Trophoblast cell (in vitro differentiated cells and primary cell): ENCODE measurements at regions not wholly inside any gene's neighbourhood (a gene's known extent, or its start where the extent isn't known, plus 50 kb on each side); places are given as distances from the start of the nearest gene placed in this dataset.

Source experiments
- DNase-seq, 2 donors: peaks; one replicate each; pipeline ENCODE4 v3.0.0-alpha.2; 2016
- H2AFZ ChIP-seq: 2 replicates; pipeline ENCODE4 v1.6.1; 2013; ENCODE audit warnings: low read length, moderate library complexity, mild to moderate bottlenecking; ENCODE audit not compliant: insufficient read depth, poor library complexity
- H2AK5ac ChIP-seq: 2 replicates; pipeline ENCODE4 v1.6.1; 2013; ENCODE audit warnings: mild to moderate bottlenecking, low read length
- H2BK120ac ChIP-seq: 2 replicates; pipeline ENCODE4 v1.6.1; 2013; ENCODE audit warnings: low read length, mild to moderate bottlenecking, moderate library complexity; ENCODE audit not compliant: insufficient read depth, poor library complexity
- H2BK12ac ChIP-seq: 2 replicates; pipeline ENCODE4 v1.6.1; 2013; ENCODE audit warnings: mild to moderate bottlenecking, low read length, moderate library complexity
- H2BK5ac ChIP-seq: 2 replicates; pipeline ENCODE4 v1.6.1; 2013; ENCODE audit warnings: low read length, low read depth, moderate library complexity, mild to moderate bottlenecking; ENCODE audit not compliant: poor library complexity
- H3K14ac ChIP-seq: 2 replicates; pipeline ENCODE4 v1.6.1; 2013; ENCODE audit warnings: mild to moderate bottlenecking, low read length
- H3K18ac ChIP-seq: 2 replicates; pipeline ENCODE4 v1.6.1; 2013; ENCODE audit warnings: mild to moderate bottlenecking, low read length
- H3K23ac ChIP-seq: 2 replicates; pipeline ENCODE4 v1.6.1; 2013; ENCODE audit warnings: low read length
- H3K27ac ChIP-seq: 2 replicates; pipeline ENCODE4 v1.5.1; 2013; ENCODE audit warnings: low read depth, mild to moderate bottlenecking, inconsistent platforms, low read length, moderate library complexity
- H3K27me3 ChIP-seq: 2 replicates; pipeline ENCODE4 v1.6.1; 2013; ENCODE audit warnings: inconsistent platforms, mild to moderate bottlenecking, low read length, moderate library complexity; ENCODE audit not compliant: insufficient read depth
- H3K36me3 ChIP-seq, 2 experiments: 1 replicate in 1 of 2; 2 replicates in 1 of 2; pipeline ENCODE4 v1.6.1; 2013; ENCODE audit warnings: low read length in 2 of 2, mild to moderate bottlenecking in 2 of 2, moderate library complexity in 1 of 2; ENCODE audit not compliant: insufficient read depth in 2 of 2, control insufficient read depth in 1 of 2
- H3K4ac ChIP-seq: 2 replicates; pipeline ENCODE4 v1.6.1; 2013; ENCODE audit warnings: low read depth, mild to moderate bottlenecking, low read length, moderate library complexity
- H3K4me1 ChIP-seq, 2 experiments: 1 replicate in 1 of 2; 2 replicates in 1 of 2; pipeline ENCODE4 v1.6.1; 2013; ENCODE audit warnings: low read length in 2 of 2, mild to moderate bottlenecking in 2 of 2, moderate library complexity in 1 of 2; ENCODE audit not compliant: insufficient read depth in 2 of 2, control insufficient read depth in 1 of 2
- H3K4me2 ChIP-seq: 2 replicates; pipeline ENCODE4 v1.6.1; 2013; ENCODE audit warnings: inconsistent platforms, mild to moderate bottlenecking, low read length, moderate library complexity
- H3K4me3 ChIP-seq: 2 replicates; pipeline ENCODE4 v1.5.1; 2013; ENCODE audit warnings: mild to moderate bottlenecking, low read depth, low read length, inconsistent platforms
- H3K79me1 ChIP-seq: one replicate; pipeline ENCODE4 v1.6.1; 2013; ENCODE audit warnings: low read length
- H3K79me2 ChIP-seq: 2 replicates; pipeline ENCODE4 v1.6.1; 2013; ENCODE audit warnings: low read length, mild to moderate bottlenecking; ENCODE audit not compliant: control insufficient read depth, insufficient read depth, poor library complexity
- H3K9ac ChIP-seq: 2 replicates; pipeline ENCODE4 v1.6.1; 2013; ENCODE audit warnings: mild to moderate bottlenecking, low read length
- H3K9me3 ChIP-seq: 2 replicates; pipeline ENCODE4 v1.6.1; 2013; ENCODE audit warnings: low read depth, mild to moderate bottlenecking, control low read depth, inconsistent platforms, low read length; ENCODE audit not compliant: insufficient read depth
- H4K12ac ChIP-seq: 2 replicates; pipeline ENCODE4 v1.6.1; 2013; ENCODE audit warnings: low read depth, mild to moderate bottlenecking, low read length, moderate library complexity
- H4K8ac ChIP-seq: 2 replicates; pipeline ENCODE4 v1.6.1; 2013; ENCODE audit warnings: low read depth, mild to moderate bottlenecking, low read length, moderate library complexity
- H4K91ac ChIP-seq: one replicate; pipeline ENCODE4 v1.6.1; 2013; ENCODE audit warnings: low read depth, mild to moderate bottlenecking, low read length, moderate library complexity
- WGBS: extraction: QIAGEN DNeasy Blood & Tissue Kit; methylation state at CpG from one replicate; pipeline ENCODE4 v1.1.7; 2013; ENCODE audit warnings: missing lambda C conversion rate; ENCODE audit not compliant: insufficient read length, insufficient coverage; ENCODE audit errors: extremely low coverage; 5-methylcytosine and 5-hydroxymethylcytosine counted together

GRCh38 chr12:90280564-90281058 lies 572.0 kb upstream of the ATP2B1 start:
- H3K9ac ChIP-seq: no peak overlapping the region
- H4K91ac ChIP-seq: no peak overlapping the region
- no peak overlapping the region for H2AK5ac ChIP-seq
- no CpG with 5 or more reads among the region's 1 CpG for WGBS
- H3K4me1 ChIP-seq: no peaks in the 10 kb centered on the region
- no peak overlapping the region for H2BK5ac ChIP-seq
- H4K8ac ChIP-seq: no peak overlapping the region
- H3K18ac ChIP-seq: no peak overlapping the region
- no peaks in the 10 kb centered on the region for H3K79me1 ChIP-seq
- no peak overlapping the region for H2BK120ac ChIP-seq
- no peaks in the 10 kb centered on the region for H3K27me3 ChIP-seq
- H3K4me3 ChIP-seq: no peak overlapping the region
- no peaks in the 10 kb centered on the region for H3K79me2 ChIP-seq
- H3K9me3 ChIP-seq: peaks cover 6% of the 10 kb centered on the region
- H3K23ac ChIP-seq: no peak overlapping the region
- no peak overlapping the region for H2AFZ ChIP-seq
- peaks cover 0 to 5% of the 10 kb centered on the region in 2 experiments for H3K36me3 ChIP-seq
- H3K4ac ChIP-seq: no peak overlapping the region
- peak in 1 of 2 donors; percentile 2 for DNase-seq
- no peak overlapping the region for H4K12ac ChIP-seq
- no peak overlapping the region for H2BK12ac ChIP-seq
- no peak overlapping the region for H3K27ac ChIP-seq
- no peak overlapping the region for H3K14ac ChIP-seq
- H3K4me2 ChIP-seq: no peak overlapping the region

- Histone ChIP-seq H2AFZ (no peak overlapping the region), H2AK5ac (no peak overlapping the region), H3K27me3 (no peaks in the 10 kb centered on the region), H3K4me1 (no peaks in the 10 kb centered on the region), H2BK5ac (no peak overlapping the region), H2BK12ac (no peak overlapping the region), H3K9me3 (peaks cover 6% of the 10 kb centered on the region), H3K9ac (no peak overlapping the region), H3K18ac (no peak overlapping the region), H3K4ac (no peak overlapping the region), H3K36me3 (peaks cover 0 to 5% of the 10 kb centered on the region in 2 experiments), H3K79me2 (no peaks in the 10 kb centered on the region), H3K4me2 (no peak overlapping the region), H3K27ac (no peak overlapping the region), H4K91ac (no peak overlapping the region), H2BK120ac (no peak overlapping the region), H3K23ac (no peak overlapping the region), H4K8ac (no peak overlapping the region), H3K14ac (no peak overlapping the region), H4K12ac (no peak overlapping the region), H3K79me1 (no peaks in the 10 kb centered on the region), H3K4me3 (no peak overlapping the region)
- no CpG with 5 or more reads among the region's 1 CpG for WGBS
- no peak for DNase-seq
Observed at GRCh38 chr12:90280033-90280432, 571.4 kb upstream of the ATP2B1 start.

- no peak overlapping the region for H3K4me3 ChIP-seq
- no peak overlapping the region for H4K91ac ChIP-seq
- no peak overlapping the region for H3K4ac ChIP-seq
- H4K12ac ChIP-seq: no peak overlapping the region
- no peaks in the 10 kb centered on the region for H3K4me1 ChIP-seq
- H2AK5ac ChIP-seq: no peak overlapping the region
- no peak overlapping the region for H3K14ac ChIP-seq
- no peak overlapping the region for H2BK12ac ChIP-seq
- DNase-seq: no peak
- no peak overlapping the region for H3K18ac ChIP-seq
- H3K9me3 ChIP-seq: no peaks in the 10 kb centered on the region
- no peaks in the 10 kb centered on the region for H3K27me3 ChIP-seq
- H3K27ac ChIP-seq: no peak overlapping the region
- H2AFZ ChIP-seq: no peak overlapping the region
- H3K9ac ChIP-seq: no peak overlapping the region
- no peak overlapping the region for H2BK5ac ChIP-seq
- H4K8ac ChIP-seq: no peak overlapping the region
- H3K36me3 ChIP-seq: no peaks in the 10 kb centered on the region
- no peak overlapping the region for H2BK120ac ChIP-seq
- H3K4me2 ChIP-seq: no peak overlapping the region
- H3K79me1 ChIP-seq: no peaks in the 10 kb centered on the region
- no CpG with 5 or more reads among the region's 2 CpGs for WGBS
- H3K23ac ChIP-seq: no peak overlapping the region
- H3K79me2 ChIP-seq: no peaks in the 10 kb centered on the region
Observed at GRCh38 chr12:90275088-90275487, 566.5 kb upstream of the ATP2B1 start.

- Histone ChIP-seq H2AFZ (no peak overlapping the region), H3K27ac (no peak overlapping the region)
- no CpG with 5 or more reads among the region's 1 CpG for WGBS
Observed at GRCh38 chr12:90274407-90274806, 565.8 kb upstream of the ATP2B1 start.

More at GRCh38 chr12:90274407-90274806, 565.8 kb upstream of the ATP2B1 start:
- H3K36me3 ChIP-seq: no peaks in the 10 kb centered on the region
- H3K79me2 ChIP-seq: no peaks in the 10 kb centered on the region
- H2BK5ac ChIP-seq: no peak overlapping the region
- no peak overlapping the region for H3K4ac ChIP-seq
- no peaks in the 10 kb centered on the region for H3K4me1 ChIP-seq
- no peak overlapping the region for H2AK5ac ChIP-seq
- H3K4me3 ChIP-seq: no peak overlapping the region
- H2BK120ac ChIP-seq: no peak overlapping the region
- no peaks in the 10 kb centered on the region for H3K9me3 ChIP-seq
- H4K12ac ChIP-seq: no peak overlapping the region
- DNase-seq: no peak
- no peak overlapping the region for H3K9ac ChIP-seq
- no peak overlapping the region for H2BK12ac ChIP-seq
- H3K4me2 ChIP-seq: no peak overlapping the region
- no peak overlapping the region for H3K23ac ChIP-seq
- no peak overlapping the region for H3K18ac ChIP-seq
- H4K91ac ChIP-seq: no peak overlapping the region
- H3K27me3 ChIP-seq: no peaks in the 10 kb centered on the region
- H4K8ac ChIP-seq: no peak overlapping the region
- no peaks in the 10 kb centered on the region for H3K79me1 ChIP-seq
- no peak overlapping the region for H3K14ac ChIP-seq
